OCI-LY7 (cell line): ENCODE measurements at regions not wholly inside any gene's neighbourhood (a gene's known extent, or its start where the extent isn't known, plus 50 kb on each side); places are given as distances from the start of the nearest gene placed in this dataset.

Experiments used
- EZH2phosphoT487 ChIP-seq: fragments of 200-600 bp; sonication (generic); IDR thresholded peaks from 2 replicates; pipeline ENCODE4 v1.6.1; 2018; ENCODE audit warnings: low read depth, borderline replicate concordance, mild to moderate bottlenecking, mixed run types, antibody characterized with exemption, low read length, moderate library complexity, mixed read lengths
- TF ChIP-seq, protein P1 (sequence below): fragments of 200-600 bp; sonication (generic); conservative IDR thresholded peaks from 2 replicates; pipeline ENCODE4 v1.5.1; 2014; ENCODE audit warnings: mild to moderate bottlenecking, antibody characterized with exemption, low read length, moderate library complexity, mixed read lengths

DNA sequence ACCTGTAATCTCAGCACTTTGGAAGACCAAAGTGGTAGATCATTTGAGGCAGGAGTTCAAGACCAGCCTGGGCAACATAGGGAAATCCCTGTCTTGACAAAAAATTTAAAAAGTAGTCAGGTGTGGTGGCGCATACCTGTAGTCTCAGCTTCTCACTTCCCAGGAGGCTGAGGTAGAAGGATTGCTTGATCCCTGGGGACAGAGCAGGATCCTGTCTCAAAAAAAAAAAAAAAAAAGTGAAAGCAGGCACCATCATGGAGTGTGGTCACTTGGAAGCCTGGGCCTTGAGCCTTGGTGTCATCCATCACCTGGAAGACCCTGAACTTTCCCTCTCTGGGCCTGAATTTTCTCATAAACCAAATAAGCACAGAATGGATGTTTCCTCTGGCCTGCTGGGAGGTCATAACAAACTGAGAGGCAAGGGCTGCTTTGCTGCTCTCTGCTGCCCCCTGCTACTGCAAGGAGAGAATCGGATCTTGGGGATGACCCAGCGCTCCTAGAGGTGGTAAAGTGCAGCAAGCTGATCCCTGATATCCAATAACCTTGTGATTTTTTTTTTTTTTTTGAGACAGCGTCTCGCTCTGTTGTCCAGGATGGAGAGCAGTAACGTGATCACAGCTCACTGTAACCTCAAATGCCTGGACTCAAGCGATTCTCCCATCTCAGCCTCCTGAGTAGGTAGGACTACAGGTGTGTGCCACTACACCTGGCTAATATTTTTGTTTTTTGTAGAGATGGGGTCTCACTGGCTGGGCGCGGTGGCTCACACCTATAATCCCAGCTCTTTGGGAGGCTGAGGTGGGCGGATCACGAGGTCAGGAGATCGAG is 75.9 kb upstream of the RNU2-1 start:
- TF ChIP-seq, protein P1, sequence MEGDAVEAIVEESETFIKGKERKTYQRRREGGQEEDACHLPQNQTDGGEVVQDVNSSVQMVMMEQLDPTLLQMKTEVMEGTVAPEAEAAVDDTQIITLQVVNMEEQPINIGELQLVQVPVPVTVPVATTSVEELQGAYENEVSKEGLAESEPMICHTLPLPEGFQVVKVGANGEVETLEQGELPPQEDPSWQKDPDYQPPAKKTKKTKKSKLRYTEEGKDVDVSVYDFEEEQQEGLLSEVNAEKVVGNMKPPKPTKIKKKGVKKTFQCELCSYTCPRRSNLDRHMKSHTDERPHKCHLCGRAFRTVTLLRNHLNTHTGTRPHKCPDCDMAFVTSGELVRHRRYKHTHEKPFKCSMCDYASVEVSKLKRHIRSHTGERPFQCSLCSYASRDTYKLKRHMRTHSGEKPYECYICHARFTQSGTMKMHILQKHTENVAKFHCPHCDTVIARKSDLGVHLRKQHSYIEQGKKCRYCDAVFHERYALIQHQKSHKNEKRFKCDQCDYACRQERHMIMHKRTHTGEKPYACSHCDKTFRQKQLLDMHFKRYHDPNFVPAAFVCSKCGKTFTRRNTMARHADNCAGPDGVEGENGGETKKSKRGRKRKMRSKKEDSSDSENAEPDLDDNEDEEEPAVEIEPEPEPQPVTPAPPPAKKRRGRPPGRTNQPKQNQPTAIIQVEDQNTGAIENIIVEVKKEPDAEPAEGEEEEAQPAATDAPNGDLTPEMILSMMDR, result no peak
- TF ChIP-seq EZH2phosphoT487, result no peak
